ENCODE measurements at regions not wholly inside any gene's neighbourhood (a gene's known extent, or its start where the extent isn't known, plus 50 kb on each side); places are given as distances from the start of the nearest gene placed in this dataset.
"Not testable (repeated sequence)": the region's sequence is repeated elsewhere in the genome, so short reads cannot be mapped to it uniquely, and the experiment has no call there.

DNA sequence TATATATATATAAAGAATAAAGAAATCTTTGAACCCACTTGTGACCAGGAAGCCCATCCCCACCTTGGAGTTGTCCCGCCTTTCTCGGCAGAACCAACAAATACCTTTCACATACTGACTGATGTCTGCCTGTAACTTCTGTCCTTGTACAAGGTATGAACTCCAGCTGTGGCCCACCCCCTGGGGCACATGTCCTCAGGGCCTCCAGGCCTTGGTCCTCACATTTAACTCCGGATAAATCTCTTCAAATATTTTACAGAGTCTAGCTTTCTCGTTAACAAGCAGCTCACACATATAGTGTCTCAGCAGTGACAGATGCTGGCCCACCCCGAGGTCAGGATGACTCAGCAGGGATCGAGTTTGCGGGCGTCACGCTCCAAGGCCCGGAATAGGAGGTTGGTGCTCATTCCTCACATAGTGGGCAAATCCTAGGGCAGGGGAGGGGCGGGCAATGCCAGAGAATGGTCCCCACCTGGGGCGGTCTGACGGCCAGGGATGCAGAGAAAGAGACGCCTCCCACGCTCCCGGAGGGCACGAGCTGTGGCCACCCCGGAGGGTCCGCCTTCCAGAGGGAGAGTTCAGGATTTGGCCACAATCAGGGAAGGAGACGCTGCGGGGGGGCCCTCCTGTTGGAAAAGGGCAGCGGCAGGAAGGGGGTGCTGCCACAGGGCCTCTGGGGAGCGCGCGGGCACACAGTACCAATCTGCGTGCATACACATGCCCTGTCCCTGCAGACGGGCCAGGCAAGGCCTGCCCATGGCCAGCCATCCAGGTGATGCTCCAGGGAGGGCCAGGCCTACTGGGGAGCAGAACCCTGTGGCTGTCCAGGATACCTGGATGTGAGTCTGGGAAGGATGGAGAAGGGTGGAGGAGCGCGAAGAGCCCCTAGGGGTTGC lies 87.8 kb upstream of the METTL9 start:
- H3K4me1 Mint-ChIP-seq (ENCODE audit: low read depth) = peaks cover 70% of the 10 kb centered on the region
- H3K9me3 Mint-ChIP-seq (ENCODE audit: low read depth); H3K27me3 Mint-ChIP-seq; H3K36me3 Mint-ChIP-seq: not testable (repeated sequence)
- H3K4me3 Mint-ChIP-seq = peak overlapping the region; percentile 51
- peak overlapping the region; percentile 87 for H3K27ac Mint-ChIP-seq

DNA sequence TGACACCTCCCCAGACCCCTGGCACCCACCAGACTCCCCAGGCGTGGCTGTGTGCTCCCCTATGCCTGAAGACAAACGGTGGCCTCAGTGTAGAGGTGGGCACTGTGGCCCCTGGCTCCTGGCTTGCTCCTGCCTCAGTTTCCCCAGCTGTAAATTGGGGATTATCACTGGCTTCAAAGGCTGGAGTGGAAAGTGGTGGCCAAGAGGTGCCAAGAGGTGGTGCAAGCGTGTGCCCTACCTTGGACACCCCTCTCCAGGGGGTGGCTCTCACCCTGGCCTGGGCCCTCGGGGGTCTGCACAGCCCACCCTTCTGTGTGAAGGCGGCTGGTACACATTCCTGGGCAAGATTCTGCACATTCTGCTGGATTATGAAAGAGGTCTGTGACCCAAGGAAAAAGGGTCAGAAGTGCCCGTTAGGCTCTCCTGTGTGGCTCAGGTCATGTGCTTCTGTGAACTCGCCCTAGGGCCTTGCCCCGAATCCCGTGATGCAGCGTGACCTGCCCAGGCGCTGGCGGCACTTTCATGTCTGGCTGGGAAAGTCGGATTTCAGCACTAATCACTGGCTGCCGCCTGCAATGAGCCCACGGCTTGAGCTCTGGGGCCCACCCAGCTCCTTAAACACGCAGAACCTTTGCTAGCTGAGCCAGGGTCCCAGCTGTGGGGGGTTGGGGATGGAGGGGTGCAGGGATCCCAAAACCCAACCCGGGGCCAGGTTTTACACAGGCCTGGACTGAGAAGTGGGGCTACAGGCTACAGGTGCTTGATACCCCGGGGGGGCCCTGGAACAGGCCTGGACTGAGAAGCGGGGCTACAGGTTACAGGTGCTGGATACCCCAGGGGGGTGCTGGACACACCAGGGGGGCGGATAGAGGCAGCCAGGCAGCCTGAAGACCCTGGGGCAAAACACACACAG lies 86.8 kb upstream of the METTL9 start:
- not testable (repeated sequence) for H3K9me3 Mint-ChIP-seq (ENCODE audit: low read depth); H3K4me3 Mint-ChIP-seq; H3K27ac Mint-ChIP-seq; H3K27me3 Mint-ChIP-seq; H3K36me3 Mint-ChIP-seq
- H3K4me1 Mint-ChIP-seq (ENCODE audit: low read depth) = peaks cover 65% of the 10 kb centered on the region

DNA sequence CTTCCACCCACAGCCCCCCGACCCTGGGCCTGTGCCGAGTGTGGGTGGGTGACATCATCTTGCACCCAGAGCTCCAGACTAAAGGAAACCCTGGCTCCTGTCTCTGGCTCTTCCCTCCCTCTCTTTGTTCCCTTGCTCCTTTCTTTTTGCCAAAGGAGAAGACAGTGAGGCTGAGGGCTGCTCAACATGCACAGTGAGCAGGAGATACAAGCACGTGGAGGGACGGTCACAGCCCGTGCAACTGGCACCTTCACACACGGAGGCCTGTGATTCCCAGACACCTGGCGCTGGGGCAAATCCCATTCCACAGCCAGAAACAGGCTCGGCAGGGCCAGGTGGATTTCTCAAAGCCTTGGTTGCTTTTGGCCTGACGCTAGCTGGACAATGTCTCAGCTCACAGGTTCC lies 86.0 kb upstream of the METTL9 start:
- H3K4me3 Mint-ChIP-seq; H3K36me3 Mint-ChIP-seq; H3K27ac Mint-ChIP-seq; H3K27me3 Mint-ChIP-seq; H3K9me3 Mint-ChIP-seq (ENCODE audit: low read depth): not testable (repeated sequence)
- H3K4me1 Mint-ChIP-seq (ENCODE audit: low read depth) = peaks cover 60% of the 10 kb centered on the region

DNA sequence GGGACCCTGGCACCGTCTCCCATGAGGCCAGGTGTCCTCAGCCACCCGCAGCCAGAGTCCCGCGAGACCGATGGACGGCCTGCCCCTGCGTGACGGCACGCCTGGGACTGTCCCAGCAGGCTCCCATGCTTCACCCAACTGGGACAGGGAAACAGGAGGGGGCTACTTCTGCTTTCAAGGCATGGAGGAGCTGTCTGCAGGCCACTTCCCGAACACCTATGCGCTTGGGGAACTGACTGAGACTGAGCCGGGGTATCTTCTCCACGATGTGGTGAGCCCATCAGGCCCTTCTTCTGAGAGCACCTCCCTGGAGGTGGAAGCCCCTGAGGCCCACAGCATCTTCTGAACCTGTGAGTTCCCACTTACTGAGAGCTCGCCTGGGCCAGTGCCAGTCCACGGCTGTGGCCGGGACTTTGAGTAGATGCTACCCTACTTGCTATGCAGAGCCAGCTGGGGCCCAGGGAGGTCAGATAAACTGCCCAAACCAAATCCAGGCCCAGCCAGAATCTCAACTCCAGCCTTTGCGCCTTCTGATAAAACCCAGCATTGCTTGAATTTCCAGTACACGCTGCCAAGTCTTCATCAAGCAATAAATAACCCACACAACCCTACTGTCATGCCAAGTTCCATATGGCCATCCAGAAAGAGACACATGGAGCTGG lies 85.4 kb upstream of the METTL9 start:
- H3K4me3 Mint-ChIP-seq = peak overlapping the region; percentile 62
- H3K27ac Mint-ChIP-seq = peak overlapping the region; percentile 64
- not testable (repeated sequence) for H3K9me3 Mint-ChIP-seq (ENCODE audit: low read depth); H3K27me3 Mint-ChIP-seq; H3K36me3 Mint-ChIP-seq
- H3K4me1 Mint-ChIP-seq (ENCODE audit: low read depth) = peaks cover 54% of the 10 kb centered on the region

DNA sequence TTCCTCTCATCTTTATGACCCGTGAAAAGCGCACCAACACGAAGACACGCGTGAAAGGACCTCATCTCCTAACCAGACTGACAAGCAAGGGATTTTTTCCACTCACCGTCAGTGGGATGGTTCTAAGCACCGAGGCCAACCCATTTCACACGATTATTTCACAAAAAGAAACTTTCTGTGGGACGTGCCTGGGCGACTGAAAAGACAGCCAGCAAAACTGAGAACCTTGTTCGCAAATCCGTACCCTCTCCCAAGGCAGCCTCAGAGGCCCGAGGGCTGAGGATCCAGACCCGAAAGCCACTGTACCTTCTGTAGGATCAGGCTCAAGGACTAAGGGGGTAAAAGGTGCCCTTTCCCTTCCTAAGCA lies 84.9 kb upstream of the METTL9 start:
- Mint-ChIP-seq H3K27ac (peak overlapping the region; percentile 64), H3K4me1 (ENCODE audit: low read depth) (peaks cover 51% of the 10 kb centered on the region), H3K4me3 (peak overlapping the region; percentile 62)
- not testable (repeated sequence) for H3K27me3 Mint-ChIP-seq; H3K9me3 Mint-ChIP-seq (ENCODE audit: low read depth); H3K36me3 Mint-ChIP-seq

DNA sequence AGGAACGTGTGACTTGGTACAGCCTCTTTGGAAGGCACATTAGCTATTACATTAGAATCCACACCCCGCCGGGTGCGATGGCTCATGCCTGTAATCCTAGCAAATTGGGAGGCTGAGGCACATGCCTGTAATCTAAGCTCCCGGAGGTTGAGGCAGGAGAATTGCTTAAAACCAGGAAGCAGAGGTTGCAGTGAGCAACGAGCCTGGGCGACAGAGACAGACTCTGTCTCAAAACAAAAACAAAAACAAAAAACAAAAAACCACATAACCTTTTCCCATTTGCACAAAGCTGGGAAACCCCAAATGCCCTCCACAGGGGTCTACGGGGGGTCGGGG lies 82.7 kb upstream of the METTL9 start:
- H3K36me3 Mint-ChIP-seq; H3K9me3 Mint-ChIP-seq (ENCODE audit: low read depth); H3K27me3 Mint-ChIP-seq: not testable (repeated sequence)
- peaks cover 36% of the 10 kb centered on the region for H3K4me1 Mint-ChIP-seq (ENCODE audit: low read depth)
- H3K27ac Mint-ChIP-seq = peak overlapping the region; percentile 46
- peak overlapping the region; percentile 99 for H3K4me3 Mint-ChIP-seq

DNA sequence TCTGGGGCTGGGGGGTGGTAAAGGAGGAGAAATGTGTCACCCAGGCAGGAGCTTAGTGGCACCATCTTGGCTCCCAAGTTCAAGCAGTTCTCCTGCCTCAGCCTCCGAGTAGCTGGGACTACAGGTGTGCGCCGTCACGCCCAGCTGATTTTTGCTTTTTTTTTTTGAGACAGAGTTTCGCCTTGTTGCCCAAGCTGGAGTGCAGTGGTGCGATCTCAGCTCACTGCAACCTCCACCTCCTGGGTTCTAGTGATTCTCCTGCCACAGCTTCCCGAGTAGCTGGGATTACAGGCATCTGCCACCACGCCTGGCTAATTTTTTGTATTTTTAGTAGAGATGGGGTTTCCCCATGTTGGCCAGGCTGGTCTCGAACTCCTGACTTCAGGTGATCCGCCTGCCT lies 82.1 kb upstream of the METTL9 start:
- not testable (repeated sequence) for H3K36me3 Mint-ChIP-seq; H3K9me3 Mint-ChIP-seq (ENCODE audit: low read depth)

DNA sequence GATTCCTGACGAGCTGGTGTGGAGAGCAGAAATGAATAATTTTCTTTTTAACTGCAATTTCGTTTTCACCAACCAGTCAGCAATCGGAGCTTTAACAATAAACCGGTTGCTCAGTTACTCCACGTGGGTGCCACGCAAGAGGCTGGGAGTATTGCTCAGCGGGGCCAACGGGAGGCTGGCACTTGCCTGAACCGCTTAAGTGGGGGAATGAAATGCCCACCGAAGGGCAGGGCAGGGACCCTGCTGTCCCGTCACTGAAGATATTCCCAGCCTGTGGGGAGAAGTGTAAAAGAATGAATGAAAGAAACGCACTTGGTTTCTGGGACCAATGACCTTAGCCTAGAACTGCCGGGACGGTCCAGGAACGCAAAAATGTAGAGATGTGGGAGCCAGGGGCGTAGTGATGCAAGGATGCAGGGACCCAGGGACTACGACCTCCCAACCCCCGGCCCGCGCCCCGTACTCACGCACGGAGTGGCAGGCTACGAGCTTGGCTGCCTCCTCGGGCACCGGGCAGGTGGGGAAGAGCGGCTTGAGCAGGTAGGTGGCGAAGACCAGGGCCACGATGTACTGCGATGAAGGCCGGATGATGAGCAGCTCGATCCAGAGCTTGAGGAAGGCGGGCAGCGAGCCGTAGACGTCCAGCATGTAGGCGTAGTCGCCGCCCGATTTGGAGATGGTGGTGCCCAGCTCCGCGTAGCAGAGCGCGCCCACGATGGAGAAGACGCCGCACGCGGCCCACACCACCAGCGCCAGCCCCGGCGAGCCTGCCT lies 79.8 kb upstream of the METTL9 start:
- Mint-ChIP-seq H3K4me3 (peak overlapping the region; percentile 99), H3K27ac (peak overlapping the region; percentile 100), H3K4me1 (ENCODE audit: low read depth) (peaks cover 19% of the 10 kb centered on the region)
- H3K9me3 Mint-ChIP-seq (ENCODE audit: low read depth); H3K36me3 Mint-ChIP-seq; H3K27me3 Mint-ChIP-seq: not testable (repeated sequence)

More for the DNA sequence above, 82.1 kb upstream of the METTL9 start:
- H3K27me3 Mint-ChIP-seq = not testable (repeated sequence)
- H3K4me1 Mint-ChIP-seq (ENCODE audit: low read depth) = peaks cover 33% of the 10 kb centered on the region
- H3K27ac Mint-ChIP-seq = peak overlapping the region; percentile 72
- peak overlapping the region; percentile 99 for H3K4me3 Mint-ChIP-seq

DNA sequence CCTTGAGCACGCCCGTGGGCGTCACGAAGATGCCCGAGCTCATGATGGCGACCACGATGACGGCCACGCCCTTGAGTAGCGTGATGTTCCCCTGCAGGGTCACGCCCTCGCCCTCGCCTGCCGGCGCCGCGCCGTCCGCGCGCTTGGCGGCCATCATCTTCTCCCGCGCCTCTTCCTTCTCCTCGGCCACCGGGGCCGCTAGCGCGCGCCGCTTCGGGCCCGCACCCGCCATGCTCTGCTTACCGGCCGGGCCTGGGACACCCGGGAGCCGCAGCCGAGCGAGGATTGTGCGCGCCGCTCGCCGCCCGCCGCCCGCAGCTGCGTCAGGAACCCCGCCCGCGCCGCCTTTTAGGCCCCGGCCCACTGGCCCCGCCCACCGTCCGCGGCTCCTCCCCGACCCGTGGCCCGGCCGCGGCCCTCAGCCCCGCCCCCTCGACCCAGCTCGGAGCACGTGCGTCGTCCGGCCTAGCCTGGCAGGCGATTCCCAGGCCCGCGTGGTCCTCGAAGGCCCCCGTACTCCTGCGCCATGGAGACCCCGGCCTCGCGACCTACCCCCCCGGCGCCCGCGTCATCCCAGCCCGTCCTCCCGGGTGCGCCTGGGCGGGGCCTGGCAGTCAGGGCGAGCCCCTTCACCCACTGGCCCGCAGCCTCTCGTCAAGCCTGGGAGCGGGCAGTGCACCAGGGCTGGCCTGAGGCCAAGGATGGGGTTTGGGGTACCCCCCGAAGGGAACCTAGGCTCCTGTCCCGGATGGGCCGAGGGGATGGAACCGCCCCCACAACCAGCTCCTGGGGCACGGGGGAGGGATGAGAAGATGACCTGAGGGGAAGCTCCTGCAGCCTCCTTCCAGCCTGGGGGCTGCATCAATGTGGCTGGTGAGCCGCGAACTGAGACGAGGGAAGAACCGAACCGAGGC lies 79.0 kb upstream of the METTL9 start:
- Mint-ChIP-seq H3K27ac (peak overlapping the region; percentile 100), H3K4me3 (peak overlapping the region; percentile 99)

DNA sequence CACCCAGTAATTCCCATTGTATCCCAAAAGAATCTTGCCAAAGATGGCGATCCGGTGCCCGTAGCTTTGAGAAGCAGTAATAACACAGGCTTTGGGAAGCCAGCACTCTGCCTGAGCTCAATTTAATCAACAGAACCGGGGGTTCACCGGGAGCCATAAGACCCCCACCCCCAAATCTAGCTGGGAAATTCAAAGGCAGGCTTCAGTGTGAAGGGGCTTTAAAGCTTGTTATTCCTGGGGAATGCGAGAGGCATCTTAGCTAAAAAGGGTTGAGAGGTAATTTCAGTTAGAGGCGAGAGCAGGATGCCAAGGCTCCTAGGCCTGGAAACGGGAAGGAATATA lies 78.4 kb upstream of the METTL9 start:
- H3K4me3 Mint-ChIP-seq; H3K4me1 Mint-ChIP-seq (ENCODE audit: low read depth); H3K27me3 Mint-ChIP-seq; H3K36me3 Mint-ChIP-seq; H3K9me3 Mint-ChIP-seq (ENCODE audit: low read depth): not testable (repeated sequence)
- H3K27ac Mint-ChIP-seq = peak overlapping the region; percentile 58

More for the DNA sequence above, 79.0 kb upstream of the METTL9 start:
- H3K27me3 Mint-ChIP-seq; H3K36me3 Mint-ChIP-seq; H3K9me3 Mint-ChIP-seq (ENCODE audit: low read depth): not testable (repeated sequence)
- H3K4me1 Mint-ChIP-seq (ENCODE audit: low read depth) = peaks cover 15% of the 10 kb centered on the region

DNA sequence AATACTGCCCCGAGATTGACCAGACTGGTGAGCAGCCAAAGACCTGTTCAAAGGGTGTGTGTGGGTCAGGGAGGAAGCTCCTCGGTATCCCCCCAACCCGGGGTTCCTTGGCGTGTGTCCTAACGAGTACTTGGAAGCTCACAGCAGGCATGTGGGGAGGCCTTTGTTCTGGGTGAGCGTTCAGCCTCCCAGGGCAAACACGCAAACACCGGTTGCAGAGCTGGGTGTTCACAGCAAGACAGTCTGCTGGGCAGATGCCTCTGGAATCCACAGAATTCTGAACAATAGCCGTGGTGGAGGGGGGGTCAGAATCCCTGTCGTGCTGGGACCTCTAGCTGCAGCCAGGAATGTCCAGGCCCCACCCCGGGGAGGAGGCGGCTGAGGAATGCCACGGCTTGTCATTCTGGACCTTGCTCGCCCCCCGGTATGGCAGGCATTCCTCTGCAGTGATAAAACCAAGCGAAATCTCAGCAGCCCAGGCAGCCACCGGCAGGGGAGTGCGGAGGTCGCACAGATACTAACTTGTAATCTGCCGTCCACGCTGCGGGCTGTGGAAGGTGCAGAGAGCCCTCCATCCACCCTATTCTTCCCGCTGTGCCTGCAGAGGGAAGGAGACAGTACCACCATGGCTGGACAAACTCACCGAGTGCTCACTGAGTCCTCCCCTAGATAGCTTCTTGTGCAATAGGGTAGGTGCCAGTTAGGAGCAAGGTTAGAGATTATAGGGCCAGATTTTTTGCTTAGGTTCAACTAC lies 77.8 kb upstream of the METTL9 start:
- not testable (repeated sequence) for H3K4me3 Mint-ChIP-seq; H3K9me3 Mint-ChIP-seq (ENCODE audit: low read depth); H3K36me3 Mint-ChIP-seq; H3K27me3 Mint-ChIP-seq; H3K4me1 Mint-ChIP-seq (ENCODE audit: low read depth)
- peak overlapping the region; percentile 46 for H3K27ac Mint-ChIP-seq

DNA sequence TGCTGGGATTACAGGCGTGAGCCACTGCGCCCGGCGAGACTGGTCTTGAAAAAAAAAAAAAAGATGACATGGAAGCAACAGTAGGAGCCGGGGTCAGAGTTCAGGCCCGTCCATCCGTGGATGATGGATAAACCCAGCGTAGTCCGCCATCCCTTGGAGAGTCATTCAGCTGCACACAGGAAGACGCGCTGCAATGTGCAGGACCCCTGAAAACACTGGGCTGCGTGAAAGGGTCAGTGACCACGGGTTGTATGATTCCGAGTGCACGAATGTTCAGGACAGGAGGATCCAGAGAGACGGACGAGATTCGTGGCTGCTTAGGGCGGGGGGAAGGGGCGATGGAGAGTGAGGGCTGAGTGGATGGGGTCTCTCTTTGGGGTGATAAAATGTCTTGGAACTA lies 76.5 kb upstream of the METTL9 start:
- H3K36me3 Mint-ChIP-seq; H3K27me3 Mint-ChIP-seq; H3K27ac Mint-ChIP-seq; H3K4me1 Mint-ChIP-seq (ENCODE audit: low read depth); H3K9me3 Mint-ChIP-seq (ENCODE audit: low read depth); H3K4me3 Mint-ChIP-seq: not testable (repeated sequence)

DNA sequence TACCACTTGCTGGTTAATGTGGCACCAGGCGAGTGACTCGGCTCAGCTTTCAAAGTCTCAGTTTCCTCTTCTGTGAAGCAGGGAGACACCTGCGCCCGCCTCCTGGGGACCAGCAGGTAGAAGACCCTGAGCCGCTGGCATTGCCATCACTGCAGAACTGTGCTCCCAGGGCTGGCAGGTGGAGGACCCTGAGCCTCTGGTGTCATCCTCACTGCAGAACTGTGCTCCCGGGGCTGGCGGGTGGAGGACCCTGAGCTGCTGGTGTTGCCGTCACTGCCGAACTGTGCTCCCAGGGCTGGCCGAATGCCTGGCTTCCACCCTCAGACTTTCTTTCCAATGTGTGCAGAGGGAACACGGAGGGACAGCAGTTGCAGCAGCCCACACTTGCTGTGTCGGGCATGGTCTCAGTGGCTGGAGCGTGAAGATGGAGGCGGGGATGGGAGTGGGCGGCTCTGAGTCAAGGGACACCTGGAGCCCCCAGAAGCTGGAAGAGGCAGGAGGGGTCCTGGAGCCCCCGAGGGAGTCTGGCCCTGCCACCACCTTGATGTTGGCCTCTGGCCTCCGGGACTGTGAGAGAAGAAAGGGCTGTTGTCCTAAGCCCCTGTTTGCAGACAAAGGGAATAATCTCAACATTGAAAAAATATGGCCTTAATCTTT lies 75.8 kb upstream of the METTL9 start:
- Mint-ChIP-seq H3K4me3 (no peak overlapping the region), H3K36me3 (peaks cover 2% of the 10 kb centered on the region), H3K27me3 (no peaks in the 10 kb centered on the region), H3K9me3 (ENCODE audit: low read depth) (no peaks in the 10 kb centered on the region), H3K27ac (peak overlapping the region; percentile 28), H3K4me1 (ENCODE audit: low read depth) (peaks cover 3% of the 10 kb centered on the region)

Data from activated naive CD8-positive, alpha-beta T cell (primary cell).